GM21529 (cell line): ENCODE measurements at regions not wholly inside any gene's neighbourhood (a gene's known extent, or its start where the extent isn't known, plus 50 kb on each side); places are given as distances from the start of the nearest gene placed in this dataset.

Source experiments
- ATAC-seq: cut with Tn5 transposase; IDR thresholded peaks from one replicate; pipeline ENCODE4 v1.9.1; 2021; ENCODE audit not compliant: unreplicated experiment

- no peak for ATAC-seq
Measured at GRCh38 chr9:120292606-120293005, 287.4 kb downstream of the CDK5RAP2 start.

- no peak for ATAC-seq
Measured at GRCh38 chr9:120291050-120291449, 288.9 kb downstream of the CDK5RAP2 start.

DNA sequence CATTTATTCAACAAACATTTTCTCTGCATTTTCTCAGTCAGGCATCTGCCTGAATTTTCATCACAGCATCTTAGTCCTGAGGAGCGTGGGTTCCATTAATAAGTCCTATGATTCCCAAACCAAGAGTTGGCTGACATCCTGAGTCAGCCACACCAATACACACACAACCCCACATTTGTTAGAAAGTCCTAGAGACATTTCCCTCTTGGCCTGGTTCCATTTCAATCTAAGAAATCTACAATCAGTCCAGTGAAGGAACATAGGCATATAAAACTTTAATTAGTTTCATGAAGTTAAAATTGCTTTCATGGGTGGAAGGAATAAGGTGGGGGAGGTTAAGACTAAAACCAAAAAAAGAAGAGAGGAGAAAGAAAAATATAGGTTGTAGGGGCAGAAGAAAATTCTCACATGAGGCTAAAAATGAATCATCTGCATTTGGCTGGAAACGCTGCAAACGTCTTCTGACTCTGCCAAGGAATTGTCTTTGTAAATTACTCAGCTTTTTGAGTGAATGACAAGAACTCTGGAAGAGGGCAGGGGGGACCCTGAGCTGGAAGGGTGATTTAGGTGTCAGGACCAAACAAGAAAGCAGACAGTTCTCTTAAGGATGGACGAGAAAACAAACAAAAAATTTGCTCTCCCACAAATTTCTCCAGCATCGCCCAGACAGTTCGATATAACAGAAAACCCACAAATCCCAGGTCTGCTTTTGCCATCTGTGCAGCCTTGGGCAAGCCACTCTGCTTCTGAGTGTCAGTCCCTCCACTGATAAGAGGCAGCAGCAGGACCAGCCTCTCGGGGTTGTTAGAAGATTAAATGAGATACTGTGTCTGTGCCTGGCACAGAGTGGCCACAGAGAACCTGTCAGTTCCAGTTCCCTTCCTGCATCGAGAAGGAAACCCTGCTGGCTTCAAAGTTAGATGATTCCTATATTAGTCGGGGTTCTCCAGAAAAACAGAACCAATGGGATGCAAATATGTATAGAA is 289.7 kb downstream of the CDK5RAP2 start:
- no peak for ATAC-seq

- ATAC-seq: no peak
Measured at GRCh38 chr9:120289098-120289497, 290.9 kb downstream of the CDK5RAP2 start.

DNA sequence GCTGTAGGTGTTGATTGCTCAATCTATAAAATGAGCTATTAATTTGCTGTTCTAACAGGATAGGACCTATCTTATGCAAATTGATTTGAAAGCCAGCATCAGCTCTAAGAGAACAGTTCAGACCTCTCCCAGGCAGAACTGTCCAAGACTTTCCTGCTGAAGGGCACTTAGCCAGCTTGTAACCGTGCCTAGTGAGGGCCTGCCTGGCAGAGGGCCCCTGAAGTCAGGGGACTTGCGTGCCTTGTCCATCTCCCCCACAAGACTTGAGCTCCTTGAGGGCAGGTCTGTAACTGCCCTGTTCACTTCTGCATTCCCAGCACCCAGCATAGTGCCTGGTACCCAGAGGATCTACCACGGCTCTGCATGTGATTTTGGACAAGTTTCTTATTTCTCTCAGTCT is 293.4 kb downstream of the CDK5RAP2 start:
- no peak for ATAC-seq

GRCh38 chr9:120284821-120285220 is 295.1 kb downstream of the CDK5RAP2 start:
- no peak for ATAC-seq

DNA sequence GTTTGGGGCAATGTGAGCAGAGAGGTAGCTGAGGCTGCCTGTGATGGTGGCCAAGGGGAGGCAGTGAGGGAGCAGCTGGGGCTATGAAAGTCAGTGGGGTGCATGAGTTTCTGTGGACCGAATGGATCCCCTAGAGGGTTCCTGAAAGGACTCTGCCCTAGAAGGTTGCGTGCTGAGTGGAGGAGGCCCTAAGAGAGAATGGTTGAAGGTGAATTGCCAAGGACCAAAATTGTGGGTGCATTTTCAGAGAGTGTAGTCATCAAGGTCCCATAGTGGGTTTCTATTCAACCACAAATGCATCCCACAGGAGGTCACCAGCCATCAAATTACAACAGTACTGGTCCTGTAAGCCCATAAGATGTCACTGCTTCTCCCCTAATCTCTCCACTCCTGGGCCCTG is 298.3 kb downstream of the CDK5RAP2 start:
- ATAC-seq: no peak

GRCh38 chr9:120267929-120268328 is 312.0 kb downstream of the CDK5RAP2 start:
- ATAC-seq: no peak

DNA sequence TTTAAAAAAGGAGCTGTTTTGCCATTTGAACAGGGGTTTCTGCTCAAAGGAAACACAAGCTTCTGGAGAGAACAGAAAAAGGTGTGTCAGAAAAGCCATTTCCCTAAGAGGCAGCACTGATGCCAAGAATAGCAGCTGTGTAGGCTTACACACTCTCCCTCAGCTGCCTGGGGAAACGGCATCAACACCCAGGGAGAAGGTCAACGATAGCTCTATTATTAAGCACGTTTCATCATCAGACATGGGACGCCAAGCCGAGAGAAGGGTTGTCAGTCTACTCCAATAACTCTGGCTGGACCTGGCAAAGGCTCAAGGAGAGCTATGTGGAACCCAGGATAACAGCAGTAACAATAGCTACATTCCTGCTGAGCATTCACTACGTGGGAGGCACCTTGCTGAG is 314.2 kb downstream of the CDK5RAP2 start:
- ATAC-seq: no peak

GRCh38 chr9:120264528-120264927 is 315.4 kb downstream of the CDK5RAP2 start:
- ATAC-seq: no peak

DNA sequence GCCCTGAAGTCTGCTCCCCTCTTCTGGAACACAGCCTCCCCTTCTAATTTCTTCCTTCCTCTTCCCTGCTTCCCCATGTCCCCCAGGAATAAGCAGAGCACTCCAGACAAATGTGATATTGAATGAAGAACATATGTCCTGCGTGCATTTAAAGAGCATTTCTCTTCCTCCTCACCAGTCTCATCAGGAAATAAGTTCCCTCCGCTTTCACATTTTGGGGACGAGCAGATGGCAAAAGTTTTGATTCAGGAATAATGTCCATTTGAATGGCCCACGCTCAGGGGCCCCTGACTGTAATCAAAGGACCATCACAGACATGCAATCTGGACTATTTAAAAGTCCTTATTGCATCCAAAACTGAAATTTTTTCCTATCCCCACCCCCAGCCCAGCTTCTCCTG is 316.1 kb downstream of the CDK5RAP2 start:
- ATAC-seq: no peak

- no peak for ATAC-seq
Measured at GRCh38 chr9:120261419-120261818, 318.5 kb downstream of the CDK5RAP2 start.

DNA sequence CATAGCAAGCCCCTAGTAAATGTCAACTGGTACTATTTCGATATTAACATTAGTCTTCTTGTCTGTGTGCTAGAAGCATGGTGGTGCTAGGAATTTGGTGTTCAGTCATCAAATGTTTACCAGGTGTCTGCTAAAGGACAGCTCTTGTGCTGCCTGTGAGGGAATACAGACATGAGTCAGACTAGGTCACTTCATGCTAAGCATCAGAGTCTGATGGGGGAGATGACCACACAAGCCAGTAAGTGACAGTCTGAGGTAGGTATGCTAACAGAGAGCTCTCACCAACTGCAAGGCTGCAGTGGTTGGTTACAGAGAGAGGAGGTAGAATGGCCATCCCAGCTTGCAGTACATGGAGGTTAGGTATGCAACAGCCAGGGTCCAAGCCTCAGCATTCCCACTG is 320.9 kb downstream of the CDK5RAP2 start:
- no peak for ATAC-seq

- no peak for ATAC-seq
Measured at GRCh38 chr9:120258096-120258495, 321.9 kb downstream of the CDK5RAP2 start.

- no peak for ATAC-seq
Measured at GRCh38 chr9:120257483-120257882, 322.5 kb downstream of the CDK5RAP2 start.

DNA sequence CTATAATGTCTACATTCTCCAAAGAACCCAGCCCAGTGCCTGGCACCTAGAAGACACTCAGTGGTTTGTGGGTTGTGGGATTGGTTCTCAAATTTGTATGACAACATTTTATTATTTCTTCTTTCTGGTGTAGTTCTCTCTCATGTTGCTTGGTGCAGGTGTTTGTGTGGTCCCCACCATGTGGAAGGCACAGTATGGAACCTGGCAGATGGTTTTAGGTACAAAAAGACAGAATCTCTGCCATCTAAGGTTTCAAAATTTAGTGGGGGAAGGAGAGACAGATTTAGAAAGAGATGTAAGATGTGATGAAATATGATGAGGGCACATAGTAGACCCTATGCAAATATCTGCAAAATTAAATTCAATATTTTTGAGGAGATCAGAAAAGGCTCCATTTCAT is 323.8 kb downstream of the CDK5RAP2 start:
- no peak for ATAC-seq

DNA sequence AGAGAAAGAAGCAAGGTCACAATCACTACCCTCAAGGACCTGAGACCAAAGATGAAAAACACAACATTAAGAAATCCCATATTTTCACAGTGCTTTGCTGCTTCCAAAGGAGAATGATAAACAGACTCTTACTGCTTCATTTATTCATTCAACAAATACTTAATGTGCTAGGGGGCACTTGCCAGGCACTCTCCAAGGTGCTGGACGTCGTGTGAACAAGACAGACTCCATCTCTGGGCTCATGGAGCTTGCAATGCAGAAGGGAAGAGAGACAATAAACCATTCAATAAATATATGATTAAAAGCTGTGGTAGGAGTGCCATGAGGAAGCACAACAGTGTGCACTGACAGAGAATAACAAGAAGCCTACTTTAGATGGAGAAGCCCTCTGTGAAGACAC is 327.7 kb downstream of the CDK5RAP2 start:
- no peak for ATAC-seq

DNA sequence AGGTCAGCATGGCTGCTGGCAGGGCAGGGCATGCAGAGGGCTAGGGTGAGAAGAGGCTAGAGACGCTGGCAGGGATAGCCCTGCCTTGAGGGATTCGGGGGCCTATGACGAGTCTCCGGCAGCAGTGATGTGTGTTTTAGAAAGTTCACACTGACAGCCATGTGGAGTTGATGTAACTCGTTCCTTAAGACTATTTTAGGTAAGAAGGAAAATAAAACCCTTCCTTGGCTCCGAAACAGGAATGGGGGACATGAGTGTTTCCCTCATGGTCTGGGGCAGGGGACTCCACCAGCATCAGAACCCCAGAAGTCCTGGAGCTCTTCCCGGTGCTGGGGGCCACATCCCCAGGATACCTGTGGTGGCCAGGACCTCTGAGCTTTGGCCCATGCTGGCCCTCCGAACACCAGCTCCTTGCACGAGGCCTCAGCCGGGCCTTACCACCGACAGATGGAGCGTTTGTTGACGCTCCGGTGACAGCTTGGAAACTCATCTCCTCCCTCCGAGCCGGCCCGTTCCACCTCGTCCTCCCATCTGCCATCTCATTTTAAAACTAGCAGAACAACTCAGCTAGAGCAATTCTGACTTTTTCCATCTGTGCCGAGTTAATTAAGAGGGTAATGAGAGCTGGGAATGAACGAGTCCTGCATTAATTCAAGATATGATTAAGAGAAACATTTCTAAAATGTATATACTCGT is 337.7 kb downstream of the CDK5RAP2 start:
- ATAC-seq: no peak

DNA sequence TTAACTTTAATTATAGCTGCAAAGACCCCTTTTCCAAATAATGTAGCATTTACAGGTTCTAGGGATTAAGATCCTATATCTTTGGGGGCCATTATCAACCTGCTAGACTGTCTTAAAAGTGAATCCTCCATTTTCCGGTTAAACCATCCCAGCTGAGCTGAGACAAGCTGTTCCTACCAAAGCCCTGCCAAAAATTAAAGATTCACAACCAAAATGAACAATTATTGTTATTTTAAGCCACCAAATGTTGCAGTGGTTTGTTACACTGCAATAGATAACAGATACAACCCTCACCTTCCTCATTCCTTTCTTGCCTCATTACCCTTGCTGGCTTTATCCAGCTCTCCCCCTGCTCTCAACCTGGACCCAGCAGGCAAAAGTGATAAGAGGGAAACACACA is 343.4 kb downstream of the CDK5RAP2 start:
- ATAC-seq: no peak

DNA sequence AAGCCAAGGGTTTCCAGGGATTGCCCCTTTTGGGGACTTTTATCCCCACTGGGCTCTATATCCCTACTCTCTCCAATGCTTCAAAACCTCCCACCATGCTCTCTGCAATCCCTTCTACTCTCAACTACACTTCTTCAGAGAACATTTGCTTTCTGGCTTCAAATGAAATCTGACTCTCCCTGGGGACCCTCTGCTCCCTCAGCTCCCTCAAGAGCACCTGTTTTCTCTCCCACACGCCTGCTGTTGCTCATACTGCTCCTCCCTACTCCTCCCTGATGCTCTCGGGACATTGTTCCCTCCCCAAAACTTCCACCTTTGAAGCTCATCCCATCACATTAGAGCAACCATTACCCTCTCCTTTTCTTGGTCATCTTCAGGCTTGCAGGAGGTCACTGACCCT is 344.9 kb downstream of the CDK5RAP2 start:
- ATAC-seq: no peak

DNA sequence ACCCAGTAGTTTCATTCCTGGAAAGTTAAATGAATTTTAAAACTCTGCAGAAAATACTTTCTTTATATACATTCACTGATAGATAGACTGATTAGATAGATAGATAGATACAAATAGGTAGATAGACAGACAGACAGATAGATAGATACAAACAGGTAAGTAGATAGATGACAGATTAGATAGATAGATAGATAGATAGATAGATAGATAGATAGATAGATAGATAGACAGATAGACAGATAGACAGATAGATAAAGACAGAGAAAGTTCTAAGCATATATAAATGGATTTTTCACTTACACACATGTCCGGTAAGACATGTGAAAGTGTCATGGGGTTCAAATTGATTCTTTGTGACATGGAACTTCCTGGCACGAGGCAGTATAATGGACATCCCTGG is 349.7 kb downstream of the CDK5RAP2 start:
- no peak for ATAC-seq

DNA sequence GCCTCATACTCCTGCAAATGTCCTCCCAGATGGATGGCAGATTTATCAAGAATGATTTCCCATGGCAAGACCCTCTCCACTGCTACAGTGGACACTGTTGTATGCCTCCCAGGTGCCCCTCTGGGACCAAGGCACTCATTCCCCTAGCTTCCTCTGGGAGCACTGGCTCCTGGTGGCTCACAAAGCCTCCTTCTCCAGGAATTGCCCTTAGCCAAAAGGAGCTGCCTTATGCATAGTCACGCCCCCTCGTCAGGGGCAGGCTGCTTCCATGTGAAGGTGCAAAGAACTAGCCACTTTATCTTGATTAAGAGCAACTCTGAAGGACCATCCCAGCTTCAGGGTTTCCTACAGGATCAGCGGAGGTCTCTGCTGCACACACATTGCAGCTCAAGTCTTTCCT is 358.1 kb downstream of the CDK5RAP2 start:
- ATAC-seq: no peak
